PC-3 (cell line): ENCODE measurements at regions not wholly inside any gene's neighbourhood (a gene's known extent, or its start where the extent isn't known, plus 50 kb on each side); places are given as distances from the start of the nearest gene placed in this dataset.

ENCODE experiments used
- CTCF ChIP-seq: fragments of 300-600 bp; sonication (generic); conservative IDR thresholded peaks from 2 replicates; pipeline ENCODE4 v1.5.1; 2017; ENCODE audit warnings: antibody characterized with exemption, low read depth, mild to moderate bottlenecking, low read length
- EZH2 ChIP-seq: fragments of 300-600 bp; sonication (generic); IDR thresholded peaks from one replicate; pipeline ENCODE4 v1.6.1; 2017; ENCODE audit warnings: antibody characterized with exemption, mild to moderate bottlenecking, low read length; ENCODE audit not compliant: unreplicated experiment
- EZH2phosphoT487 ChIP-seq: fragments of 300-600 bp; sonication (generic); IDR thresholded peaks from 2 replicates; pipeline ENCODE4 v1.6.1; 2018; ENCODE audit warnings: mild to moderate bottlenecking, antibody characterized with exemption, low read length, borderline replicate concordance

- TF ChIP-seq CTCF (no peak), EZH2 (no peak), EZH2phosphoT487 (no peak)
Observed at GRCh38 chr3:71994906-71995305, 210.0 kb upstream of the PROK2 start.
